GM13977 (cell line): ENCODE measurements at regions not wholly inside any gene's neighbourhood (a gene's known extent, or its start where the extent isn't known, plus 50 kb on each side); places are given as distances from the start of the nearest gene placed in this dataset.

Experiments used
- DNase-seq: peaks from one replicate; pipeline ENCODE4 v3.0.0; 2012; ENCODE audit warnings: low spot score
- CTCF ChIP-seq: IDR thresholded peaks from 2 replicates; pipeline ENCODE4 v1.5.1; 2012; ENCODE audit warnings: mild to moderate bottlenecking, control low read depth; ENCODE audit not compliant: insufficient read depth; ENCODE audit errors: extremely low read depth, missing control alignments
- in situ Hi-C: fragments of 300-500 bp; cut with MboI; formaldehyde crosslinking; loops from one replicate; pipeline ENCODE4 v1.12.0; 2022; ENCODE audit warnings: low sequenced_read_pairs, low pct_unique_long_range_greater_than_20kb, mixed read lengths, inconsistent platforms; ENCODE audit not compliant: unreplicated experiment

GRCh38 chr13:74398599-74398998 is 264.4 kb upstream of the KLF12 start:
- no peak for TF ChIP-seq CTCF
- in situ Hi-C loops = no loop called here
- DNase-seq = no peak

GRCh38 chr13:74389056-74389455 is 254.9 kb upstream of the KLF12 start:
- in situ Hi-C loops = no loop called here
- no peak for TF ChIP-seq CTCF
- no peak for DNase-seq

DNA sequence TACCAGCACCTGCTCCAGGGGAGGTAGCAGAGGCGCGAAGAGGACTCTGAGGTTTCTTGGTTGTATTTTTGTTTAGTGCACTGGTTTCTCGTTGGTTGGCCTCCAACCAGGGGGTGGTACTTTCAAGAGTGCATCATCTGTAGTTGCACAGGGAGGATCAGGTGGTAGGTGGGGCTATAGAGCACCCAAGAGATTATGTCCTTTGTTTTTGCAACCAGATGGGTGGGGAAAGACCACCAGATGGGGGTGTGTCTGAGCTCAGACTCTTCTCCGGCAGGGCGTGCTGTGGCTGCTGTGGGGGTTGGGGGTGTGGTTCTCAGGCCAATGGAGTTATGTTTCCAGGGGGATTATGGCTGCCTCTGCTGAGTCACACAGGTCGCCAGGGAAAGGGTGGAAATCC is 254.4 kb upstream of the KLF12 start:
- no peak for TF ChIP-seq CTCF
- in situ Hi-C loops = no loop called here
- DNase-seq = no peak

DNA sequence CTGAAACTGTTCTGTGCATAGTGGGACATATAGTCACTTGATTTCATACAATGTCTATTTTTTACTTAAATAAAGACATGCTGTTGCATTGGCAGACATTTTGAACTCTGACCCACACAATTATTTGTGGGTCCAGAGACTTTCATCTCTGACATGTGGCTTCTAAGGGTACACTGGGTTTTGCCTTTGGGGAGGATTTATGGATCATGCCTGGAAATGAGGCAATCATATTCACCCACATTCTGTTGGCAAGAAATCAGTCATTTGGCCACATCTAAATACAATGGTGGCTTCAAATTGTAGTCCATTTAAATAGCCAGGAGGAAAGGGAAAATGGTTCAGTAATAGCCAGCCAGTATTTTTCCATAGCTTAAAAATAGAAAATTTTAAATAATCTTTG is 238.3 kb upstream of the KLF12 start:
- no peak for TF ChIP-seq CTCF
- DNase-seq = no peak
- in situ Hi-C loops = no loop called here

- no peak for TF ChIP-seq CTCF
- DNase-seq = no peak
- in situ Hi-C loops = no loop called here
Measured at GRCh38 chr13:74367193-74367592, 233.0 kb upstream of the KLF12 start.

GRCh38 chr13:74361274-74361673 is 227.1 kb upstream of the KLF12 start:
- TF ChIP-seq CTCF = no peak
- in situ Hi-C loops = no loop called here
- DNase-seq = no peak

DNA sequence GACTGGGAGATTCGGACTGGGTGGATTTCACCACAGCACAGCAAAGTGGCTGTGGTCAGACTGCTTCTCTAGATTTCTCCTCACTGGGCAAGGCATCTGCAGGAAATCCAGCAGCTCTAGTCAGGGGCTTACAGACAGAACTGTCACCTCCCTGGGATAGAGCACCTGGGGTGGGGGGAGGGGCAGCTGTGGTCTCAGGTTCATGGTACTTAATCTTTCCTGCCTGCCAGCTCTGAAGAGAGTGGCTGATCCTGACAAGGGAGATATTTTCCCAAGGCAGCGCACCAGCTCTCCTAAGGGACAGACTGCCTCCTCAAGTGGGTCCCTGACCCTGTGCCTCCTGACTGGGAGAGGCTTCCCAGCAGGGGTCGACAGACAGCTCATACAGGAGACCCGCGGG is 212.8 kb upstream of the KLF12 start:
- TF ChIP-seq CTCF = no peak
- in situ Hi-C loops = no loop called here
- DNase-seq = no peak
